ENCODE measurements at regions not wholly inside any gene's neighbourhood (a gene's known extent, or its start where the extent isn't known, plus 50 kb on each side); places are given as distances from the start of the nearest gene placed in this dataset.

GRCh38 chr16:65837464-65837863 is 529.0 kb upstream of the CDH5 start:
- Histone ChIP-seq H3K27ac (no peak overlapping the region), H3K4me1 (no peaks in the 10 kb centered on the region), H3K36me3 (no peaks in the 10 kb centered on the region), H3K9me3 (no peaks in the 10 kb centered on the region), H3K4me3 (no peak overlapping the region), H3K27me3 (no peaks in the 10 kb centered on the region)
- DNase-seq, result no peak
- TF ChIP-seq, protein P1, sequence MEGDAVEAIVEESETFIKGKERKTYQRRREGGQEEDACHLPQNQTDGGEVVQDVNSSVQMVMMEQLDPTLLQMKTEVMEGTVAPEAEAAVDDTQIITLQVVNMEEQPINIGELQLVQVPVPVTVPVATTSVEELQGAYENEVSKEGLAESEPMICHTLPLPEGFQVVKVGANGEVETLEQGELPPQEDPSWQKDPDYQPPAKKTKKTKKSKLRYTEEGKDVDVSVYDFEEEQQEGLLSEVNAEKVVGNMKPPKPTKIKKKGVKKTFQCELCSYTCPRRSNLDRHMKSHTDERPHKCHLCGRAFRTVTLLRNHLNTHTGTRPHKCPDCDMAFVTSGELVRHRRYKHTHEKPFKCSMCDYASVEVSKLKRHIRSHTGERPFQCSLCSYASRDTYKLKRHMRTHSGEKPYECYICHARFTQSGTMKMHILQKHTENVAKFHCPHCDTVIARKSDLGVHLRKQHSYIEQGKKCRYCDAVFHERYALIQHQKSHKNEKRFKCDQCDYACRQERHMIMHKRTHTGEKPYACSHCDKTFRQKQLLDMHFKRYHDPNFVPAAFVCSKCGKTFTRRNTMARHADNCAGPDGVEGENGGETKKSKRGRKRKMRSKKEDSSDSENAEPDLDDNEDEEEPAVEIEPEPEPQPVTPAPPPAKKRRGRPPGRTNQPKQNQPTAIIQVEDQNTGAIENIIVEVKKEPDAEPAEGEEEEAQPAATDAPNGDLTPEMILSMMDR (IDR thresholded peaks at IDR 0.05), result no peak
- TF ChIP-seq POLR2AphosphoS5 (IDR thresholded peaks at IDR 0.05), result no peak
- TF ChIP-seq POLR2A (IDR thresholded peaks at IDR 0.05), result no peak
- TF ChIP-seq EP300 (IDR thresholded peaks at IDR 0.05), result no peak
- intact Hi-C loops (cut with DNase I), result no loop called here
- 69 to 86% methylated on average over 3 of the region's 3 CpGs for WGBS, 2 donors

DNA sequence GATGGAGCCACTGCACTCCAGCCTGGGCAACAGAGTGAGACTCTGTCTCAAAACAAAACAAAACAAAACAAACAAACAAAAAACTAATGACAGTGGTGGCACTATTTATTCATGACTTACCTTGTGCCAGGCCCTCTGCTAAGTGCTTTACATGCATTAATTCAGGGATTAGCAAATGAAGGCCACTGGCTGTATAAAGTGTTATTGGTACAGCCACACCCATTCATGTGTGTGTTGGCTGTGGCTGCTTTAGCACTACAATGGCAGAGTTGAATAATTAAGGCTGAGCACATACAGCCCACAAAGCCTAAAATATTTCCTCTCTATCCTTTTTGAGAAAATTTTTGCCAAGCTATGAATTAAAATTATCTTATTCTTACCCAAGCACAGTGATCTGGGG is 531.8 kb upstream of the CDH5 start:
- no peak for DNase-seq
- Histone ChIP-seq H3K4me3 (no peak overlapping the region), H3K27me3 (no peaks in the 10 kb centered on the region), H3K9me3 (no peaks in the 10 kb centered on the region), H3K36me3 (no peaks in the 10 kb centered on the region), H3K4me1 (no peaks in the 10 kb centered on the region), H3K27ac (no peak overlapping the region)
- intact Hi-C loops (cut with DNase I), result no loop called here
- TF ChIP-seq, protein P1 (IDR thresholded peaks at IDR 0.05), result no peak
- no peak for TF ChIP-seq POLR2AphosphoS5 (IDR thresholded peaks at IDR 0.05)
- TF ChIP-seq POLR2A (IDR thresholded peaks at IDR 0.05), result no peak
- TF ChIP-seq EP300 (IDR thresholded peaks at IDR 0.05), result no peak

DNA sequence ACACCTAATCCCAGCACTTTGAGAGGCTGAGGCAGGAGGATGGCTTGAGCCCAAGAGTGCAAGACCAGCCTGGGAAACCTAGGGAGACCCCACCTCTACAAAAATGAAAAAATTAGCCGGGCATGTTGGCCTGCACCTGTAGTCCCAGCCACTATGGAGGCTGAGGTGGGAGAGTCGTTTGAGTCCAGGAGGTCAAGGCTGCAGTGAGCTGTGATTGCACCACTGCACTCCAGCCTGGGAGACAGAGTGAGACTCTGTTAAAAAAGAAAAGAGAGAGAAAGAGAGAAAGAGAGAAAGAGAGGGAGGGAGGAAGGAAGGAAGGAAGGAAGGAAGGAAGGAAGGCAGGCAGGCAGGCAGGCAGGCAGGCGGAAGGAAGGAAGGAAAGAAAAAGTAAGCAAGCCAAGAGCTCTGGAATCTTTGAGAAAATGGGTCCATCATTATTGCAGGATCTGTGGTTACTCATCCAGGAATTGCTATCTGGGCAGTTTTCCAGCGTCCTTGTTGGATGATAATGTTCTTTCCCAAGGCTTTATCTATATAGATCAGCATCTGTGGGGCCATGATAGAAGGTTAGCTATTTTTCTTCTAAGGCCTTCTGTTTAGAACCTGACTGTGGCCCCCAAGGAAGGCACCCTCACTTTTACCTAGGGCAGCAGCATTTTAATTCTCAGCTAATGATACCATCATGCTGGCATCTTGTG is 533.2 kb upstream of the CDH5 start:
- Histone ChIP-seq H3K27ac (no peak overlapping the region), H3K36me3 (no peaks in the 10 kb centered on the region), H3K9me3 (no peaks in the 10 kb centered on the region), H3K27me3 (no peaks in the 10 kb centered on the region), H3K4me3 (no peak overlapping the region), H3K4me1 (peaks cover 0 to 7% (median 0%) of the 10 kb centered on the region in 4 donors)
- TF ChIP-seq EP300 (IDR thresholded peaks at IDR 0.05), result no peak
- TF ChIP-seq POLR2AphosphoS5 (IDR thresholded peaks at IDR 0.05), result no peak
- TF ChIP-seq, protein P1 (IDR thresholded peaks at IDR 0.05), result no peak
- TF ChIP-seq POLR2A (IDR thresholded peaks at IDR 0.05), result no peak
- WGBS, 2 donors, result 51 to 71% methylated on average over 4 of the region's 4 CpGs
- intact Hi-C loops (cut with DNase I), result no loop called here
- no peak for DNase-seq

DNA sequence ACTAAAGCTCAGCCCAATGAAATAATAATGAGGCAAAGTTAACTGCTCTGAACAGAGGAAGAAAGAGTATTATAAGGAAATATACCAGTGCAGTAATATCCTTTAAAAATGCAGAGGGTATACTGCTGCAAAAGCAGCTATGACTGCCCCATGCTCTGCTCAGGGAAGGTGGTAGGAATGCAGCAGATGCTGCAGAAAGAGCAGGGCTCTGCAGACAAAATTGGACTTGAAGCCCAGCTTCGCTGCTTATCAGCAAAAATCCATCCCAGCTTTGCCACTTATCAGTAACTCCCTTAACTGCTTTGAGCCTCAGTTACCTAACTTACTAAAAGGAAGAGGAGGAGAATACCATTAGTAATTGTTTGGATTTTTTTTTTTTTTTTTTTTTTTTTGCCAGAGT is 533.8 kb upstream of the CDH5 start:
- H3K27me3 ChIP-seq, result no peaks in the 10 kb centered on the region
- peaks cover 0 to 7% (median 0%) of the 10 kb centered on the region in 4 donors for H3K4me1 ChIP-seq
- no peaks in the 10 kb centered on the region for H3K36me3 ChIP-seq
- no peak overlapping the region for H3K27ac ChIP-seq
- TF ChIP-seq, protein P1 (IDR thresholded peaks at IDR 0.05), result no peak
- TF ChIP-seq POLR2A (IDR thresholded peaks at IDR 0.05) (no peak), POLR2AphosphoS5 (IDR thresholded peaks at IDR 0.05) (no peak), EP300 (IDR thresholded peaks at IDR 0.05) (no peak)
- 58 to 76% methylated on average over 1 of the region's 1 CpG for WGBS, 2 donors
- DNase-seq, result no peak
- no peaks in the 10 kb centered on the region for H3K9me3 ChIP-seq
- intact Hi-C loops (cut with DNase I), result no loop called here
- H3K4me3 ChIP-seq, result no peak overlapping the region
